GM13976 (cell line): ENCODE measurements at regions not wholly inside any gene's neighbourhood (a gene's known extent, or its start where the extent isn't known, plus 50 kb on each side); places are given as distances from the start of the nearest gene placed in this dataset.

ENCODE experiments used
- DNase-seq: peaks from one replicate; pipeline ENCODE4 v3.0.0; 2012; ENCODE audit warnings: low spot score
- in situ Hi-C: fragments of 300-500 bp; cut with MboI; formaldehyde crosslinking; loops from one replicate; pipeline ENCODE4 v1.12.0; 2022; ENCODE audit warnings: low sequenced_read_pairs, mixed read lengths, inconsistent platforms; ENCODE audit not compliant: unreplicated experiment
- TF ChIP-seq, protein P1 (sequence below): IDR thresholded peaks from 2 replicates; pipeline ENCODE4 v1.5.1; 2012; ENCODE audit warnings: borderline replicate concordance, mild to moderate bottlenecking; ENCODE audit not compliant: insufficient read depth; ENCODE audit errors: extremely low read depth, missing control alignments, control extremely low read depth

DNA sequence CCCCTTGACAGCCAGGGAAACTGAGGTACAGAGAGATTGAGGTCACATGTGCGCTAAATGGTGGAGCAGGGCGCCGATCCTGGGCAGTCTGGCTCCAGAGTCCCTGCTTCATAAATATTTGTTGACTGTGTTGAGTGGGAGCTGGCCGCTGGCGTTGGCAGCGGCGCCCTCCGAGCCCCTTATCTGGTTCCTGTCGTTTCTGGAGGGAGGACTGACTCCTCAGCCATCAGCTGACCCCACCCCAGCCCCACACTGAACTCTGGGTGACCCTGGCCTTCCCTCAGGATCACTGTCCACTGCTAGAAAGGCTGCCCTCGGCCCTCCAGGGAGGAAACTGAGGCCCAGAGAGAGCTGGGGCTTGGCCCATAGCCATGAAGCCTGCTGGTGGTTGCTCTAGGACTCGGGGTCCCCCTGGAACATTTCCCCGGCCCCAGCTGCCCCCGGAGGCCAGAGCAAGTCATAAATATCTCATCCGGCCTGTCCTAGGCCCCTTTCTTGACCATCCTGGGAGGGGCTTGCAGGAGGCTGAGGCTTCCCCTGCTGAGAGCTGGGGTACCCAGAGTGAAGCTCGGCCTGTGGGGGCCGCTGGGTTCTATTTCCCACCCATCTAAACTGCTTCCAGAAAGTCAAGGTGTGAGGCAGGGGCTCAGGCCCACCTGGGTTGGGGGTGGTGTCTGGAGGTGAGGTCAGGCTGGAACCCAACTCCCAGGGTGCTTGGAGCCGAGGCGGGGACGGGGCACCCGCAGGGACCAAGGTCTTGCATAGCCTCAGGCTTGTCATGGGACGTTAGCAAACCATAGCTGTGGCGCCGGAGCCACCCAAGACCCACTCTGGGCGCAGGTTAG, 51.7 kb upstream of the GSE1 start:
- in situ Hi-C loops: no loop called here
- TF ChIP-seq, protein P1, sequence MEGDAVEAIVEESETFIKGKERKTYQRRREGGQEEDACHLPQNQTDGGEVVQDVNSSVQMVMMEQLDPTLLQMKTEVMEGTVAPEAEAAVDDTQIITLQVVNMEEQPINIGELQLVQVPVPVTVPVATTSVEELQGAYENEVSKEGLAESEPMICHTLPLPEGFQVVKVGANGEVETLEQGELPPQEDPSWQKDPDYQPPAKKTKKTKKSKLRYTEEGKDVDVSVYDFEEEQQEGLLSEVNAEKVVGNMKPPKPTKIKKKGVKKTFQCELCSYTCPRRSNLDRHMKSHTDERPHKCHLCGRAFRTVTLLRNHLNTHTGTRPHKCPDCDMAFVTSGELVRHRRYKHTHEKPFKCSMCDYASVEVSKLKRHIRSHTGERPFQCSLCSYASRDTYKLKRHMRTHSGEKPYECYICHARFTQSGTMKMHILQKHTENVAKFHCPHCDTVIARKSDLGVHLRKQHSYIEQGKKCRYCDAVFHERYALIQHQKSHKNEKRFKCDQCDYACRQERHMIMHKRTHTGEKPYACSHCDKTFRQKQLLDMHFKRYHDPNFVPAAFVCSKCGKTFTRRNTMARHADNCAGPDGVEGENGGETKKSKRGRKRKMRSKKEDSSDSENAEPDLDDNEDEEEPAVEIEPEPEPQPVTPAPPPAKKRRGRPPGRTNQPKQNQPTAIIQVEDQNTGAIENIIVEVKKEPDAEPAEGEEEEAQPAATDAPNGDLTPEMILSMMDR: no peak
- no peak for DNase-seq

DNA sequence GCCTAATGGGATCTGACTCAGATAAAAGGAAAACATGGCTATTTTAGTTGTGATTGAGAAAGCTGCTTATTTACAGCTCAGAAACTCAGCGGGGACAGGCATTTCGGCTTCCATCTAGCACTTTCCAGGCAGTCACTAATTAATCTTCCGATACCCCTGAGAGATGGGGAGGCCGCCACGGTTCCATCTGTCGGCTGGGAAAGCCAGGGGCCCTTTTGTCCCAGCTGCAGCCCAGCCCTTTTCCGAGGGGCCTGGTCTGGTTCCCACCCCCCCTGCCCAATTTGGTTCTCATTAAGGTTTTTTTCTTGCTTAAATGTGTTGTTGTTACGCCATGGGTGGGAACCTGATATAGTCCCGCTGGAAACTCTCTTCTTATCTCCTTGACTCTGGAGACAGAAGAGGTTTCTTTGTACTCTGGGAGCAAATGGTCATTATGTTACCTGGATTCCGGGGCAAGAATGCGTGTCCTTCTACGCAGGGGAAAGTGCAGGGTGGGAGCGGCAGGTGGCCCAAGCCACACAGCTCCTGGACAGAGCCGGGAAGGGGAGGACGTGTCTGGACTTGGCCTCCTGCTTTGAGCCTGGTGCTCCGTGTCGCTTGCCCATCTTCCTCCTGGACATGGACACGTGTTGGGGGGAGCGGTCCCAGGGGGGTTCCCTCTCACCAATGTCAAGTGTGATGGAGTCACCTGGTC, 50.9 kb upstream of the GSE1 start:
- in situ Hi-C loops: no loop called here
- TF ChIP-seq, protein P1: no peak
- DNase-seq: no peak

DNA sequence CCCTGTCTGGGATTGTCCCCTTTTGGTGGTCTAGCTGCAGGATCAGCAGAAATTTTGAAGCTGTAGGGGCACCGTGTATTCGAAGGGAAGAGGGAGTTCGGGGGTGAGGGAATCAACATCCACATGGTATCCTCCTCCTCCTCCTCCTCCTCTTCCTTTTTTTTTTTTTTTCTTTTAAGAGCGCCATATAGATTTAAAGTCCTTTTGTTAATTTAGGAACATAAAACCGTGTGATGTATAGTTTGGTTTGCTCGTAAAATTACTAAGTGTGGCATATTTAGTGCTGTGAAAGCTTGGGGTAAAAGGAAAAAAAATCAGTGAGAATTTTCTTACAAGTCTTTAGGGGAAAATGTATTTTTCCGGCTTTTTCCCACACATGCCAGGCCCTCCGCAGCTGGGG, 50.1 kb upstream of the GSE1 start:
- TF ChIP-seq, protein P1: no peak
- in situ Hi-C loops: no loop called here
- DNase-seq: no peak
